ENCODE measurements at regions not wholly inside any gene's neighbourhood (a gene's known extent, or its start where the extent isn't known, plus 50 kb on each side); places are given as distances from the start of the nearest gene placed in this dataset.

DNA sequence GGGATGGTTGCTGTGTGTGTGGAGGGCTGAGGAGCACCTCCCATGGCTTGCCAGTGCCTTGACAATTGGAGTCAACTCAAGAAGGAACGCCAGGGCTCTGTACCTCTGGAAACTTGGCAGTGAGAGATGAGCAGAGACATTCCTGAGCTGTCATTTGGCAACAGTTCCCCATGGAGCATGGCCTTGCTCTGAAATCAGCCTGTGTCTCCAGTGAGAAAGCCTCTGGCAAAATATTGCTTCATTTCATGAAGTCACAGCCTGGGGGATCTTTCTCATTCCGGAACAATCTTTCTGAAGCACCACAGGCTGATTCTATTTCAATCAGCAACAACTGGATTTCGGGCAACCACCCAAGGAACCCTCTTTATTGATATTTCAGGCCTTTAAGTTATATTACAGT, 52.2 kb upstream of the FNDC1 start:
- Mint-ChIP-seq H3K4me3 (no peak overlapping the region), H3K27me3 (ENCODE audit: insufficient read depth, low read depth, poor library complexity) (peaks cover 2% of the 10 kb centered on the region), H3K9me3 (no peaks in the 10 kb centered on the region), H3K27ac (no peak overlapping the region), H3K36me3 (ENCODE audit: low read depth) (no peaks in the 10 kb centered on the region), H3K4me1 (no peaks in the 10 kb centered on the region)
- Histone ChIP-seq H4K20me1 (replicated peaks; ENCODE audit: insufficient read depth) (no peaks in the 10 kb centered on the region), H3K9me2 (ENCODE audit: insufficient read depth) (0 out of 2 replicates have a peak, but pooled peaks cover 4% of the 10 kb centered on the region), H3K4me3 (no peak overlapping the region), H3K79me2 (replicated peaks; ENCODE audit: insufficient read depth) (no peaks in the 10 kb centered on the region), H3K36me3 (ENCODE audit: insufficient read depth) (no peaks in the 10 kb centered on the region), H3K4me1 (ENCODE audit: insufficient read depth) (no peaks in the 10 kb centered on the region), H2AFZ (no peak overlapping the region), H3K27me3 (ENCODE audit: insufficient read depth) (no peaks in the 10 kb centered on the region), H3K27ac (ENCODE audit: low read depth) (no peak overlapping the region), H3F3A (replicated peaks; ENCODE audit: low read depth) (no peaks in the 10 kb centered on the region), H3K4me2 (no peak overlapping the region)
- TF ChIP-seq EZH2phosphoT487 (IDR thresholded peaks at IDR 0.05; ENCODE audit: unreplicated experiment) (no peak), ZNF462 (CRISPR knock-in tag; IDR thresholded peaks at IDR 0.05) (no peak), STAT1 (IDR thresholded peaks at IDR 0.05; ENCODE audit: unreplicated experiment) (no peak), REST (IDR thresholded peaks at IDR 0.05; ENCODE audit: unreplicated experiment) (no peak), NANOG (IDR thresholded peaks at IDR 0.05; ENCODE audit: borderline replicate concordance) (no peak), EZH2 (IDR thresholded peaks at IDR 0.05; ENCODE audit: low read depth, unreplicated experiment) (no peak), ZNF114 (CRISPR knock-in tag; IDR thresholded peaks at IDR 0.05) (no peak), ETS1 (IDR thresholded peaks at IDR 0.05) (no peak), ZNF331 (CRISPR knock-in tag; IDR thresholded peaks at IDR 0.05; ENCODE audit: low read depth) (no peak), POLR2AphosphoS5 (IDR thresholded peaks at IDR 0.05; ENCODE audit: low read depth) (no peak), CTCF (conservative IDR thresholded peaks at IDR 0.05; ENCODE audit: low read depth in 2 of 2) (no peak), CREB1 (CRISPR knock-in tag; IDR thresholded peaks at IDR 0.05; ENCODE audit: low read depth) (no peak), JUNB (IDR thresholded peaks at IDR 0.05; ENCODE audit: unreplicated experiment) (no peak)
- ATAC-seq: no peak
- no peak for DNase-seq (ENCODE audit: low spot score)

Measured in GM23338 (cell line).